Dendritic cell treated with granulocyte-macrophage colony-stimulating factor and Interleukin-4, amounts not matched to agents 40 ng/mL and 50 ng/mL, for 4 days (primary cell): ENCODE measurements at regions not wholly inside any gene's neighbourhood (a gene's known extent, or its start where the extent isn't known, plus 50 kb on each side); places are given as distances from the start of the nearest gene placed in this dataset.

Experiments used
- H3K27ac Mint-ChIP-seq: one replicate; pipeline ENCODE4 v1.8.0; 2022; ENCODE audit warnings: mild to moderate bottlenecking, mixed read lengths
- H3K27me3 Mint-ChIP-seq: one replicate; pipeline ENCODE4 v1.8.0; 2022; ENCODE audit warnings: mild to moderate bottlenecking, mixed read lengths
- H3K36me3 Mint-ChIP-seq: one replicate; pipeline ENCODE4 v1.8.0; 2022; ENCODE audit warnings: low read depth, mixed read lengths
- H3K4me1 Mint-ChIP-seq: one replicate; pipeline ENCODE4 v1.8.0; 2022; ENCODE audit warnings: low read depth, mixed read lengths
- H3K4me3 Mint-ChIP-seq: one replicate; pipeline ENCODE4 v1.8.0; 2022; ENCODE audit warnings: mild to moderate bottlenecking, moderate library complexity, mixed read lengths
- H3K9me3 Mint-ChIP-seq: one replicate; pipeline ENCODE4 v1.8.0; 2022; ENCODE audit warnings: mixed read lengths
- intact Hi-C: fragments of 100-400 bp; cut with micrococcal nuclease; formaldehyde crosslinking; loops from one replicate; pipeline ENCODE4 v1.15.0; 2022

GRCh38 chr21:15486460-15487195, 243.2 kb upstream of the USP25 start:
- H3K27me3 Mint-ChIP-seq = no peaks in the 10 kb centered on the region
- no peak overlapping the region for H3K4me3 Mint-ChIP-seq
- no peaks in the 10 kb centered on the region for H3K36me3 Mint-ChIP-seq
- H3K4me1 Mint-ChIP-seq = no peaks in the 10 kb centered on the region
- H3K27ac Mint-ChIP-seq = no peak overlapping the region
- intact Hi-C loops = loop anchor here (10.0 kb wide), 3 partner anchors 532 to 1082 kb away; no protein-coding TSS in a partner anchor
- no peaks in the 10 kb centered on the region for H3K9me3 Mint-ChIP-seq

- Mint-ChIP-seq H3K36me3 (no peaks in the 10 kb centered on the region), H3K27ac (no peak overlapping the region), H3K4me1 (no peaks in the 10 kb centered on the region), H3K4me3 (no peak overlapping the region), H3K27me3 (no peaks in the 10 kb centered on the region), H3K9me3 (no peaks in the 10 kb centered on the region)
- intact Hi-C loops = loop anchor here (10.0 kb wide), 3 partner anchors 532 to 1082 kb away; no protein-coding TSS in a partner anchor
These were observed 242.6 kb upstream of the USP25 start for GRCh38 chr21:15487196-15487550.

GRCh38 chr21:15491100-15491499, 238.7 kb upstream of the USP25 start:
- peaks cover 5% of the 10 kb centered on the region for H3K4me1 Mint-ChIP-seq
- H3K27ac Mint-ChIP-seq = no peak overlapping the region
- intact Hi-C loops = no loop called here
- no peak overlapping the region for H3K4me3 Mint-ChIP-seq
- H3K27me3 Mint-ChIP-seq = no peaks in the 10 kb centered on the region
- H3K9me3 Mint-ChIP-seq = no peaks in the 10 kb centered on the region
- no peaks in the 10 kb centered on the region for H3K36me3 Mint-ChIP-seq

- no peaks in the 10 kb centered on the region for H3K27me3 Mint-ChIP-seq
- H3K4me3 Mint-ChIP-seq = no peak overlapping the region
- H3K4me1 Mint-ChIP-seq = peaks cover 5% of the 10 kb centered on the region
These were observed 236.1 kb upstream of the USP25 start for GRCh38 chr21:15493646-15494045.

GRCh38 chr21:15494481-15494880, 235.3 kb upstream of the USP25 start:
- intact Hi-C loops = no loop called here
- Mint-ChIP-seq H3K4me3 (no peak overlapping the region), H3K4me1 (peaks cover 5% of the 10 kb centered on the region), H3K36me3 (no peaks in the 10 kb centered on the region), H3K9me3 (no peaks in the 10 kb centered on the region), H3K27ac (no peak overlapping the region), H3K27me3 (no peaks in the 10 kb centered on the region)

More at GRCh38 chr21:15493646-15494045, 236.1 kb upstream of the USP25 start:
- Mint-ChIP-seq H3K9me3 (no peaks in the 10 kb centered on the region), H3K36me3 (no peaks in the 10 kb centered on the region), H3K27ac (no peak overlapping the region)
- intact Hi-C loops = no loop called here

- Mint-ChIP-seq H3K36me3 (no peaks in the 10 kb centered on the region), H3K9me3 (no peaks in the 10 kb centered on the region), H3K4me3 (no peak overlapping the region), H3K4me1 (peaks cover 11% of the 10 kb centered on the region), H3K27ac (no peak overlapping the region), H3K27me3 (no peaks in the 10 kb centered on the region)
- intact Hi-C loops = no loop called here
These were observed 233.8 kb upstream of the USP25 start for GRCh38 chr21:15495965-15496364.

- no peak overlapping the region for H3K27ac Mint-ChIP-seq
- H3K4me3 Mint-ChIP-seq = no peak overlapping the region
- intact Hi-C loops = no loop called here
- H3K27me3 Mint-ChIP-seq = no peaks in the 10 kb centered on the region
- no peaks in the 10 kb centered on the region for H3K36me3 Mint-ChIP-seq
- H3K4me1 Mint-ChIP-seq = peaks cover 11% of the 10 kb centered on the region
- no peaks in the 10 kb centered on the region for H3K9me3 Mint-ChIP-seq
These were observed 232.9 kb upstream of the USP25 start for GRCh38 chr21:15496911-15497310.

GRCh38 chr21:15498455-15498854, 231.3 kb upstream of the USP25 start:
- no peaks in the 10 kb centered on the region for H3K9me3 Mint-ChIP-seq
- no peaks in the 10 kb centered on the region for H3K36me3 Mint-ChIP-seq
- H3K27ac Mint-ChIP-seq = no peak overlapping the region
- H3K4me3 Mint-ChIP-seq = no peak overlapping the region
- intact Hi-C loops = no loop called here
- no peaks in the 10 kb centered on the region for H3K27me3 Mint-ChIP-seq
- H3K4me1 Mint-ChIP-seq = peaks cover 11% of the 10 kb centered on the region

- Mint-ChIP-seq H3K4me1 (no peaks in the 10 kb centered on the region), H3K27ac (no peak overlapping the region), H3K9me3 (no peaks in the 10 kb centered on the region), H3K27me3 (no peaks in the 10 kb centered on the region), H3K36me3 (no peaks in the 10 kb centered on the region), H3K4me3 (no peak overlapping the region)
- intact Hi-C loops = no loop called here
These were observed 223.7 kb upstream of the USP25 start for GRCh38 chr21:15506086-15506485.

- Mint-ChIP-seq H3K36me3 (no peaks in the 10 kb centered on the region), H3K4me1 (peaks cover 1% of the 10 kb centered on the region), H3K9me3 (no peaks in the 10 kb centered on the region), H3K27me3 (no peaks in the 10 kb centered on the region), H3K27ac (no peak overlapping the region), H3K4me3 (no peak overlapping the region)
- intact Hi-C loops = no loop called here
These were observed 221.2 kb upstream of the USP25 start for GRCh38 chr21:15508554-15508953.

GRCh38 chr21:15514073-15514946, 215.5 kb upstream of the USP25 start:
- H3K27me3 Mint-ChIP-seq = no peaks in the 10 kb centered on the region
- H3K9me3 Mint-ChIP-seq = peaks cover 9% of the 10 kb centered on the region
- intact Hi-C loops = no loop called here

GRCh38 chr21:15515908-15516307, 213.9 kb upstream of the USP25 start:
- Mint-ChIP-seq H3K36me3 (no peaks in the 10 kb centered on the region), H3K9me3 (peaks cover 23% of the 10 kb centered on the region), H3K27me3 (no peaks in the 10 kb centered on the region), H3K4me3 (no peak overlapping the region), H3K27ac (no peak overlapping the region), H3K4me1 (peaks cover 13% of the 10 kb centered on the region)
- intact Hi-C loops = no loop called here

More at GRCh38 chr21:15514073-15514946, 215.5 kb upstream of the USP25 start:
- no peak overlapping the region for H3K27ac Mint-ChIP-seq
- no peaks in the 10 kb centered on the region for H3K36me3 Mint-ChIP-seq
- H3K4me1 Mint-ChIP-seq = peaks cover 13% of the 10 kb centered on the region
- H3K4me3 Mint-ChIP-seq = peak overlapping the region; percentile 24

GRCh38 chr21:15517394-15517793, 212.4 kb upstream of the USP25 start:
- H3K9me3 Mint-ChIP-seq = peaks cover 24% of the 10 kb centered on the region
- no peaks in the 10 kb centered on the region for H3K36me3 Mint-ChIP-seq
- H3K27me3 Mint-ChIP-seq = no peaks in the 10 kb centered on the region
- no peak overlapping the region for H3K27ac Mint-ChIP-seq
- H3K4me1 Mint-ChIP-seq = peaks cover 13% of the 10 kb centered on the region
- intact Hi-C loops = no loop called here
- no peak overlapping the region for H3K4me3 Mint-ChIP-seq

- intact Hi-C loops = no loop called here
- Mint-ChIP-seq H3K36me3 (no peaks in the 10 kb centered on the region), H3K9me3 (peaks cover 24% of the 10 kb centered on the region), H3K27me3 (no peaks in the 10 kb centered on the region), H3K4me1 (no peaks in the 10 kb centered on the region), H3K4me3 (no peak overlapping the region), H3K27ac (no peak overlapping the region)
These were observed 208.8 kb upstream of the USP25 start for GRCh38 chr21:15520811-15521643.
